Activated CD8-positive, alpha-beta memory T cell treated with anti-CD3 and anti-CD28 coated beads for 1 hour (primary cell): ENCODE measurements at regions not wholly inside any gene's neighbourhood (a gene's known extent, or its start where the extent isn't known, plus 50 kb on each side); places are given as distances from the start of the nearest gene placed in this dataset.
"Not testable (repeated sequence)": the region's sequence is repeated elsewhere in the genome, so short reads cannot be mapped to it uniquely, and the experiment has no call there.

ENCODE experiments used
- DNase-seq, 2 donors: peaks; one replicate each; pipeline ENCODE4 v3.0.0-alpha.2; 2020; ENCODE audit warnings: low read depth in 1 of 2; ENCODE audit errors: extremely low read depth in 1 of 2

DNA sequence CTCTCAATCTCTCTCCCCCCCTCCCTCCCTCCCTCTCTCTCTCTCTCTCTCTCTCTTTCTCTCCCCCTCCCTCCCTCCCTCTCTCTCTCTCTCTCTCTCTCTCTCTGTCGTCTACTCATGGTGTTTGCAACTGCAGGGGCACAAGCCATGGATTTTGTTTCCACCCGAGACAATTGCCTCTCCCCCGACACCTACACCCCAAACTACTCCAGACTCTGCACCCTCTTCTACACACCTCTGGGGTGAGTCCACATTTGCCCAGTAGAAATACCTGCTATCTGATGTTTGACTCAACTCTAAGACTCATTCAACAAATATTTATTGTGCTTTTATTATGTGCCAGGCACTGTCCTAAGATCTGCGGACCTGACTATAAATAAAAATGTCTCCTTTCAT lies 93.7 kb downstream of the TMEM17 start:
- DNase-seq, result no peak

DNA sequence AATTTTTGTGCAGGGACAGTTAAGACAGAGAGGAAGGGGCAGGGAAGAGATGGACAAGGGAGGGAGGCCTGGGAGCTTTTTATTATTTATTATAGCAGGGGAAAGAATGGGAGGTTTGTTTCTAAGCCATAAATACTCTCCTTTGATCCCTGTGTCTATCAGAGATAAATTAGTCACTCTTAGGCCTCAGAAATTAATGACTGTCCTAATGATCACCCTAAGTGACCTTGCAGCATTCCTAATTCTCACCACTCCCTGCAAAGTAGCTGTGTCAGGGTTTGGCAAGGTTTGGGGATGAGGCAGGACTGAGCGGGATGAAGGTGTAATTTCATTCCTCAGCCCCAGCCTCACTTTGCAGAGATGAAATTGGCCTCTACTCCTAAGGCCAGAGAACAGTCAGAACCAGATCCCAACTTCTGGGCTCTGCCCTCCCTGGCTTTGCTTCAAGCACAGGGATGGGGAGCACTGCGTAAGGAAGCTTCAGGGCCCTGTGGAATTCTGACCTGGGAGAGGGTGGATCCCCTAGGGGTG lies 95.0 kb downstream of the TMEM17 start:
- DNase-seq, result no peak

- no peak for DNase-seq
These were observed 96.0 kb downstream of the TMEM17 start for GRCh38 chr2:62410015-62410453.

DNA sequence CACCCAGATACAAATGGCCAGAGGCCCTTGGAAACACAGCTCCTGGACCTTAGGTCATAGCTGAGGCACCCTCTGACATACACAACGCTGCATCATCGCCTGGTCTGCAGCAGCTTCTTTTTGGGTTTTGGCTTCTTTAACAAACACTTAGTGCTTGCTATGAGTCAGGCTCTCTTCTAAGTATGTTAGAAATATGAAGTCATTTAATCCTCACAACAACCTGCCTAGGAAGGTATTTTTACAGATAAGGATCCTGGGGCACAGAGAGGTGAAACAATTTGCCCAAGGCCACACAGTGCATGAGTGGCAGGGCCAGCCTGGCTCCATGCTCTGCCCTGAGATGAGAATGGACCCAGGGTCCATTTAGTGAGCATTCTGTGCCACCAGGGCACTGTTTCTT lies 96.6 kb downstream of the TMEM17 start:
- no peak for DNase-seq

GRCh38 chr2:62408241-62408677 lies 97.7 kb downstream of the TMEM17 start:
- no peak for DNase-seq

DNA sequence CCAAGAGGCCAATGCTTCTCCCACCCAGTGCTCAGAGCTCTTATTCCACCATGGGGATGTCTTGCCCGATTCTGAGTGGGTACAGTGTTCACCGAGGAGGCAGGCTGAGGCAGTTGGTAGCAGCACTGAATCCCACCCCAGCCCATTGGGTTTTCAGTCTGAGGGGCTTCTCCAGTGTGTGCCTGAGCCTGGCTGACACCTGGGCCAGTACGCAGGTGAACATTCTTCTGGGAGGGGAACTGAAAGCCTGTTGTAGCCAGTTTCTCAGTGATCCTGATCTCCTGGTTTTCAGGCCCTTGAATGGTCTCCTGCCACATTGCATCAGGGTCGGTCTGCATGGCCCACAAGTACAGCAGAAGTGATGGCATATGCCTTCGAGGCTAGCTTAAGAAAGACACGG lies 98.2 kb downstream of the TMEM17 start:
- DNase-seq, result no peak

DNA sequence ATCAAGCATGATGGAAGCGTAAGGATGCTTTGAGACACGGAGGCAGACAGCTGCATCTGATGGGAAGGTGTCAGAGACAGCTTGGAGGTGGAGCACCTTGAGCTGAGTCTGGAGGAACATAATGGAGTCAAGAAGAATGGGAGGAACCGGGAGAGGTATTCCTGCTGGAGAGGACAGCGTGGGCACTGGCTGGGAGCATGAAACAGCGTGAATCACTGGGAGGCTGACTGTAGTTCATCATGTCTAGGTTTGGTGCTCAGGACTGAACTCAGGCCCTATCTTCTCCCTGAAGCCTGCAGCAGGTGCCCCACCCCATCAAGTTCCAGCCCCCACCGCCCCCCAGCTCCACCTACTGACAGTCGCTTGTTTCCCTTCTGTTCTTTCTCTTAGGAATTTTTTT lies 98.6 kb downstream of the TMEM17 start:
- no peak for DNase-seq

DNA sequence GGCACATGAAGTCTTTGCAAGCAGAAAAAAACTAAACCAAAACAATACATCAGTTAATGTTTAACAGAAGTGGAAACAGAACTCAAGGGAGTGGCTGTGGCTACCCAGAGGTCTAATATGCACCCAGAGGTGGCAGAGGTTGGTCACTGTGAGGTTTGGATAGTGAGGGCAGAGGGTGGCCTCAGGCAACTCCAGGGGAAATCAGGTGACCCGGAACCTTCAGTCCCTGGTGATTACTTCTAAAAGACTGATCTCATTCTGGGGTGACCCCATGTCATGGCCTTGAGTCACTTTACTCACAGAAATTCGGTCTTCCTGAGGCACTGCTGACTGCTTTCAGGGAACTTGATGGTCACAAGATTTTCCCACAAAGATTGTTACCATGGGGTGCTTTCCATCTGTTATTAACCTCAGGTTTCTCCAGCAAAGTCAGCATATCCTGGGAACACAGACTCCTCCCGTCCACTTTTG lies 99.4 kb downstream of the TMEM17 start:
- no peak for DNase-seq

DNA sequence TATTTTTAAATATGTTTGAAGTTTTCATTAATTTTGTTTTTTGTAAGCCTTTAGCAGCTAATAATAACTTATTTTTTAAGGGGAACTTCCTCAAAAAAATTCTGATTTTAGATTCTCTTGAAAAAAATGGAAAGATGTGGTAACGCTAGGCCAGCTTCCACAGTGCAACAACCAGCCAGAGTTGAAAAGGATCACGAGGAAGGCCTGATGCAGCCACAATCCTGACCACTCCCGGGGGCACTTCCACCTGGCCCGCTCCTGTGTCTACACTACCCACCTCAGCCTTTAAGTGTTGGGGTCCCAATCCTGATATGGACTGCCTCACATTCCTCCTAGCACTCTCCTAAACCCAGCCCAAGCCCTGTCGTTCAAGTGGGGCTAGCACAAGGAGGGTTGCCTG lies 101.1 kb downstream of the TMEM17 start:
- no peak for DNase-seq

GRCh38 chr2:62402156-62402555 lies 103.8 kb downstream of the TMEM17 start:
- DNase-seq, result no peak

GRCh38 chr2:62398356-62398755 lies 107.6 kb downstream of the TMEM17 start:
- no peak for DNase-seq

DNA sequence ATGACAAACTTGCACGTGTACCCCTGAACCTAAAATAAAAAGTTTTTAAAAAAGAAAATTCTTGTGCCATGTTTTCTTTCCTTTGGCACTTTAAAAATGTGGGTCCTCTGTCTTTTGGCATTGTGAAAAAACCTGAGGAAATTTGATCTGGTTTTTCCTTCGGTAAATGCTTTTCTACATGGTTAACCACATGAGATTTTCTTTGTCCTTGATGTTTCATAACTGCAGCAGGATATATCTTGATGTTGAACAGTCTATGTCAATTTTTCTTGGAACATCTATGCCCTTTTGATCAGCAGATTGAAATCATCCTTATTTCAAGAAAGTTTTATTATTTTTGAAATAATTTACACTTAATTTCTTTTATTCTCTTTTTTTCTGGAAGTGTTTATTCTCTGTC lies 109.1 kb downstream of the TMEM17 start:
- no peak for DNase-seq

GRCh38 chr2:62393293-62393692 lies 112.7 kb downstream of the TMEM17 start:
- no peak for DNase-seq

DNA sequence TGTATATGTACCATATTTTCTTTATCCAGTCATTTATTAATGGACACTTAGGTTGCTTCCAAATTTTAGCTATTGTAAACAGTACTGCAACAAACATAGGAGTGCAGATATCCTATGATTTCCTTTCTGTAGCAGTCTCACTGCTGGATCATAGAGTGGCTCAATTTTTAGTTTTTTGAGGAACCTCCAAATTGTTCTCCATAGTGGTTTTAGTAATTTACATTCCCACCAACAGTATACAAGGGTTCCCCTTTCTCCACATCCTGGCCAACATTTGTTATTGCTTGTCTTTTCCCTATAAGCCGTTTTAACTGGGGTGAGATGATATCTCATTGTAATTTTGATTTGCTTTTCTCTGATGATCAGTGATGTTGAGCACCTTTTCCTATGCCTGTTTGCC lies 114.3 kb downstream of the TMEM17 start:
- DNase-seq, result no peak

- DNase-seq, result not testable (repeated sequence)
These were observed 119.6 kb downstream of the TMEM17 start for GRCh38 chr2:62386378-62386777.

DNA sequence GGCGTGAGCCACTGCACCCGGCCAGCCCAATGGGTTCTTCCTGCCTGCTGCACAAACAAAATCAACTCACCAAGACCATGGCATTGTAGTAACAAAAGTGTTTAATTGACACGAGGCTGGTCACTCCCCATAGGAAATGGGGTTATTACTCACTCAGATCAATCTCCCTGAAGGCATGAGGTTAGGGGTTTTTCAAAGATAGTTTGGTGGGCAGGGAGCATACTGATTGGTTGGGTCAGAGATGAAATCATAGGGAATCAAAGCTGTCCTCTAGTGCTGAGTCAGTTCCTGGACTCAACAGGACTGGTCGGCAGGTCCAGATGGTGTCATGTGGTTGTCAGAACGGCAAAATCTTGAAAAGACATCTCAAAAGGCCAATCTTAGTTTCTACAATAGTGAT lies 122.1 kb downstream of the TMEM17 start:
- DNase-seq, result no peak

- no peak for DNase-seq
These were observed 123.2 kb downstream of the TMEM17 start for GRCh38 chr2:62382757-62383156.

- DNase-seq, result no peak
These were observed 123.9 kb downstream of the TMEM17 start for GRCh38 chr2:62382122-62382521.

GRCh38 chr2:62381656-62382055 lies 124.3 kb downstream of the TMEM17 start:
- no peak for DNase-seq

GRCh38 chr2:62379566-62379965 lies 126.4 kb downstream of the TMEM17 start:
- no peak for DNase-seq

- no peak for DNase-seq
These were observed 130.9 kb downstream of the TMEM17 start for GRCh38 chr2:62375113-62375420.

- no peak for DNase-seq
These were observed 131.5 kb downstream of the TMEM17 start for GRCh38 chr2:62374301-62375112.

DNA sequence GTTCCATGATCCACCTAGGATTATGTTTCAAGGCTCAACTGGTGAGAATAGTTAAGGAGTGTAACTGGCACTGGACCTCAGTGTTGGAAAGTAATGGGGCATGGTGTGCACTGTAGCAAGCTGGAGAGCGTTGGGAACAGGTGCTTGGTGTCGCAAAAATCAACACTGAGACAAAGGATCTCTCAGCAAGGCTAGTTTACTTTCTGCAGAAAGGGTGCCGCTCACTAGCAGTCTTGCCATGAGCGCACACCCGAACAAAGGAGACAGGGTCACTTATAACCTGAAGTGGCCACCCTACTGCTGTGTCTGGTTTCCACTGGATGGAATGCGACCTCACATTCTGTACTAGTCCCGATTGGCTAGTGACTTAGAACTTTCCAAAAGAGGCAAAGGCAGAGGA lies 133.2 kb downstream of the TMEM17 start:
- no peak for DNase-seq
